Vagina (tissue), 2 donors: ENCODE measurements at regions not wholly inside any gene's neighbourhood (a gene's known extent, or its start where the extent isn't known, plus 50 kb on each side); places are given as distances from the start of the nearest gene placed in this dataset.

ENCODE experiments used
- CTCF ChIP-seq, 3 experiments: fragments of 450-650 bp in 2 of 3; fragments of 200-600 bp in 1 of 3; sonication (generic) in 1 of 3; IDR thresholded peaks; one replicate each; pipeline ENCODE4 v1.5.1; 2017 to 2019; ENCODE audit warnings: antibody characterized with exemption in 3 of 3, mild to moderate bottlenecking in 2 of 3, moderate library complexity in 2 of 3
- POLR2A ChIP-seq, 2 donors: fragments of 450-650 bp; IDR thresholded peaks; one replicate each; pipeline ENCODE4 v1.6.1; 2017; ENCODE audit warnings: antibody characterized with exemption in 2 of 2, mild to moderate bottlenecking in 2 of 2, moderate library complexity in 2 of 2
- POLR2AphosphoS5 ChIP-seq, 2 donors: sonication (generic); formaldehyde crosslinking; IDR thresholded peaks; one replicate each; pipeline ENCODE4 v1.9.0; 2017; ENCODE audit warnings: antibody characterized with exemption in 2 of 2, mild to moderate bottlenecking in 2 of 2, low read depth in 1 of 2; ENCODE audit not compliant: insufficient read depth in 1 of 2

- TF ChIP-seq POLR2A (IDR thresholded peaks at IDR 0.05), result no peak
- TF ChIP-seq CTCF (IDR thresholded peaks at IDR 0.05), result no peak
- TF ChIP-seq POLR2AphosphoS5 (IDR thresholded peaks at IDR 0.05; ENCODE audit: insufficient read depth in 1 of 2, low read depth in 1 of 2), result no peak
Measured at GRCh38 chr11:130710021-130710420, 206.3 kb downstream of the SNX19 start.
